ENCODE measurements at regions not wholly inside any gene's neighbourhood (a gene's known extent, or its start where the extent isn't known, plus 50 kb on each side); places are given as distances from the start of the nearest gene placed in this dataset.

DNA sequence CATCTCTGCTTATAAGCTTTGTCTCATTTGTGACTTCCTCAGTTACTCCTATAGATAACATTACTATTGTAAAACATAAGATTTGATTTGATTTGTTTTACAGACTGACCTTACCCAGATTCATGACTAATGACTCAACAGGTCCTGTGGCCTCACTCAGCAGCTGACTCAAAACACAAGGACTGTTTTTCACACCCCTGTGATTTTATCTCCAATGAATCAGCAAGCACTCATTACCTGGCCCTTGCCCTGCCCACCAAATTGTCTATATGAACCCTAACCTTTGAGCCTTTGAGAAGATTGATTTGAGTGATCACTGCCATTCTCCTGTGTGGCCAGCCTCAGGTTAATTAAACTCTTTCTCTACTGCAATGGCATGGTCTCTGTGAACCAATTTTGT is 1064.6 kb upstream of the LRRTM3 start:
- H3K36me3 ChIP-seq (replicated peaks; ENCODE audit: insufficient read depth, low read length): no peaks in the 10 kb centered on the region
- H4K20me1 ChIP-seq (ENCODE audit: insufficient read depth, low read length): no peaks in the 10 kb centered on the region
- H2AFZ ChIP-seq (ENCODE audit: low read length): no peak overlapping the region
- H3K4me3 ChIP-seq (ENCODE audit: low read length): no peak overlapping the region
- TF ChIP-seq EZH2 (optimal IDR thresholded peaks at IDR 0.05; ENCODE audit: low read depth, low read length) (no peak), EZH2phosphoT487 (IDR thresholded peaks at IDR 0.05; ENCODE audit: low read length) (no peak)
- TF ChIP-seq, protein P1, sequence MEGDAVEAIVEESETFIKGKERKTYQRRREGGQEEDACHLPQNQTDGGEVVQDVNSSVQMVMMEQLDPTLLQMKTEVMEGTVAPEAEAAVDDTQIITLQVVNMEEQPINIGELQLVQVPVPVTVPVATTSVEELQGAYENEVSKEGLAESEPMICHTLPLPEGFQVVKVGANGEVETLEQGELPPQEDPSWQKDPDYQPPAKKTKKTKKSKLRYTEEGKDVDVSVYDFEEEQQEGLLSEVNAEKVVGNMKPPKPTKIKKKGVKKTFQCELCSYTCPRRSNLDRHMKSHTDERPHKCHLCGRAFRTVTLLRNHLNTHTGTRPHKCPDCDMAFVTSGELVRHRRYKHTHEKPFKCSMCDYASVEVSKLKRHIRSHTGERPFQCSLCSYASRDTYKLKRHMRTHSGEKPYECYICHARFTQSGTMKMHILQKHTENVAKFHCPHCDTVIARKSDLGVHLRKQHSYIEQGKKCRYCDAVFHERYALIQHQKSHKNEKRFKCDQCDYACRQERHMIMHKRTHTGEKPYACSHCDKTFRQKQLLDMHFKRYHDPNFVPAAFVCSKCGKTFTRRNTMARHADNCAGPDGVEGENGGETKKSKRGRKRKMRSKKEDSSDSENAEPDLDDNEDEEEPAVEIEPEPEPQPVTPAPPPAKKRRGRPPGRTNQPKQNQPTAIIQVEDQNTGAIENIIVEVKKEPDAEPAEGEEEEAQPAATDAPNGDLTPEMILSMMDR (IDR thresholded peaks at IDR 0.05; ENCODE audit: low read length): no peak
- H3K27me3 ChIP-seq (replicated peaks; ENCODE audit: insufficient read depth, low read length): no peaks in the 10 kb centered on the region
- peaks cover 16% of the 10 kb centered on the region for H3K4me1 ChIP-seq (ENCODE audit: low read length)
- H3K27ac ChIP-seq (ENCODE audit: low read length): no peak overlapping the region
- DNase-seq: no peak
- H3K79me2 ChIP-seq (ENCODE audit: low read length): no peaks in the 10 kb centered on the region
- no peak overlapping the region for H3K9ac ChIP-seq (ENCODE audit: low read length)
- no peaks in the 10 kb centered on the region for H3F3A ChIP-seq (ENCODE audit: insufficient read depth, low read length)
- no peaks in the 10 kb centered on the region for H3K9me3 ChIP-seq (replicated peaks; ENCODE audit: insufficient read depth, low read length)
- no peak overlapping the region for H3K4me2 ChIP-seq (ENCODE audit: low read depth, low read length)
- no peaks in the 10 kb centered on the region for H3K9me2 ChIP-seq (replicated peaks; ENCODE audit: insufficient read depth, low read length)

Data from MM.1S (cell line).